GM18498 (cell line): ENCODE measurements at regions not wholly inside any gene's neighbourhood (a gene's known extent, or its start where the extent isn't known, plus 50 kb on each side); places are given as distances from the start of the nearest gene placed in this dataset.
"Not testable (repeated sequence)": the region's sequence is repeated elsewhere in the genome, so short reads cannot be mapped to it uniquely, and the experiment has no call there.

ENCODE experiments used
- ATAC-seq: cut with Tn5 transposase; IDR thresholded peaks from one replicate; pipeline ENCODE4 v1.9.1; 2021; ENCODE audit warnings: mild to moderate bottlenecking, moderate library complexity; ENCODE audit not compliant: unreplicated experiment

- ATAC-seq: peak; percentile 22
Measured at GRCh38 chr4:115515366-115515765, 401.9 kb upstream of the NDST4 start.

GRCh38 chr4:115514675-115515074 lies 401.3 kb upstream of the NDST4 start:
- ATAC-seq: no peak

GRCh38 chr4:115505326-115505725 lies 391.9 kb upstream of the NDST4 start:
- no peak for ATAC-seq

- no peak for ATAC-seq
Measured at GRCh38 chr4:115501656-115502055, 388.2 kb upstream of the NDST4 start.

- not testable (repeated sequence) for ATAC-seq
Measured at GRCh38 chr4:115493770-115494169, 380.4 kb upstream of the NDST4 start.

- no peak for ATAC-seq
Measured at GRCh38 chr4:115491686-115492085, 378.3 kb upstream of the NDST4 start.

GRCh38 chr4:115489279-115489678 lies 375.9 kb upstream of the NDST4 start:
- ATAC-seq: no peak

- ATAC-seq: no peak
Measured at GRCh38 chr4:115485402-115485801, 372.0 kb upstream of the NDST4 start.

GRCh38 chr4:115484479-115484878 lies 371.1 kb upstream of the NDST4 start:
- ATAC-seq: no peak

GRCh38 chr4:115470763-115471162 lies 357.3 kb upstream of the NDST4 start:
- no peak for ATAC-seq

GRCh38 chr4:115459301-115459700 lies 345.9 kb upstream of the NDST4 start:
- not testable (repeated sequence) for ATAC-seq

- no peak for ATAC-seq
Measured at GRCh38 chr4:115456231-115456630, 342.8 kb upstream of the NDST4 start.

GRCh38 chr4:115454228-115454627 lies 340.8 kb upstream of the NDST4 start:
- ATAC-seq: no peak

GRCh38 chr4:115453416-115453815 lies 340.0 kb upstream of the NDST4 start:
- ATAC-seq: no peak

- not testable (repeated sequence) for ATAC-seq
Measured at GRCh38 chr4:115452229-115452628, 338.8 kb upstream of the NDST4 start.

- peak; percentile 60 for ATAC-seq
Measured at GRCh38 chr4:115437739-115438138, 324.3 kb upstream of the NDST4 start.

GRCh38 chr4:115433491-115433890 lies 320.1 kb upstream of the NDST4 start:
- ATAC-seq: no peak

- no peak for ATAC-seq
Measured at GRCh38 chr4:115430024-115430423, 316.6 kb upstream of the NDST4 start.

GRCh38 chr4:115428455-115428854 lies 315.0 kb upstream of the NDST4 start:
- no peak for ATAC-seq

- ATAC-seq: no peak
Measured at GRCh38 chr4:115424852-115425251, 311.4 kb upstream of the NDST4 start.

GRCh38 chr4:115418635-115419396 lies 305.4 kb upstream of the NDST4 start:
- no peak for ATAC-seq

- ATAC-seq: no peak
Measured at GRCh38 chr4:115396034-115396433, 282.6 kb upstream of the NDST4 start.

GRCh38 chr4:115376866-115377265 lies 263.4 kb upstream of the NDST4 start:
- no peak for ATAC-seq
